Loucy (cell line): ENCODE measurements at regions not wholly inside any gene's neighbourhood (a gene's known extent, or its start where the extent isn't known, plus 50 kb on each side); places are given as distances from the start of the nearest gene placed in this dataset.

ENCODE experiments used
- H2AFZ ChIP-seq: fragments of 200-600 bp; sonication (generic); 2 replicates; pipeline ENCODE4 v1.6.0; 2016; ENCODE audit warnings: antibody characterized with exemption, mild to moderate bottlenecking, low read length, moderate library complexity
- H3F3A ChIP-seq: fragments of 200-600 bp; 2 replicates; pipeline ENCODE4 v1.6.0; 2016; ENCODE audit warnings: antibody characterized with exemption, low read depth, mild to moderate bottlenecking
- H3K27me3 ChIP-seq: fragments of 200-600 bp; sonication (generic); 2 replicates; pipeline ENCODE4 v1.6.1; 2014; ENCODE audit warnings: low read length, mild to moderate bottlenecking; ENCODE audit not compliant: insufficient read depth, poor library complexity, severe bottlenecking
- H3K36me3 ChIP-seq: fragments of 200-600 bp; sonication (generic); 2 replicates; pipeline ENCODE4 v1.6.1; 2016; ENCODE audit warnings: low read length; ENCODE audit not compliant: insufficient read depth
- H3K4me1 ChIP-seq: fragments of 200-600 bp; sonication (generic); 2 replicates; pipeline ENCODE4 v1.5.1; 2014; ENCODE audit warnings: low read length, mild to moderate bottlenecking; ENCODE audit not compliant: insufficient read depth, poor library complexity, severe bottlenecking
- H3K4me2 ChIP-seq: fragments of 200-600 bp; sonication (generic); 2 replicates; pipeline ENCODE4 v1.6.0; 2014; ENCODE audit warnings: antibody characterized with exemption, low read length, low read depth, mild to moderate bottlenecking; ENCODE audit not compliant: poor library complexity, severe bottlenecking
- H3K4me3 ChIP-seq: fragments of 200-600 bp; sonication (generic); 2 replicates; pipeline ENCODE4 v1.5.1; 2014; ENCODE audit warnings: low read length, mild to moderate bottlenecking, mixed read lengths; ENCODE audit not compliant: poor library complexity, severe bottlenecking
- H3K79me2 ChIP-seq: fragments of 200-600 bp; sonication (generic); 2 replicates; pipeline ENCODE4 v1.6.1; 2014; ENCODE audit warnings: low read length; ENCODE audit not compliant: insufficient read depth
- H3K9ac ChIP-seq: fragments of 200-600 bp; sonication (generic); 2 replicates; pipeline ENCODE4 v1.6.0; 2014; ENCODE audit warnings: mild to moderate bottlenecking, low read depth, low read length, moderate library complexity; ENCODE audit not compliant: poor library complexity, severe bottlenecking
- H3K9me2 ChIP-seq: fragments of 200-600 bp; sonication (generic); replicated peaks from 2 replicates; pipeline ENCODE4 v1.6.1; 2016; ENCODE audit warnings: low read depth, low read length, mixed read lengths
- H3K9me3 ChIP-seq: fragments of 200-600 bp; sonication (generic); 2 replicates; pipeline ENCODE4 v1.6.1; 2014; ENCODE audit warnings: mild to moderate bottlenecking, antibody characterized with exemption, low read length, low read depth; ENCODE audit not compliant: insufficient read depth
- H4K20me1 ChIP-seq: fragments of 200-600 bp; sonication (generic); 2 replicates; pipeline ENCODE4 v1.6.0; 2014; ENCODE audit warnings: antibody characterized with exemption, low read length, mild to moderate bottlenecking; ENCODE audit not compliant: insufficient read depth, poor library complexity, severe bottlenecking
- EZH2phosphoT487 ChIP-seq: fragments of 200-600 bp; IDR thresholded peaks from 2 replicates; pipeline ENCODE4 v1.6.1; 2018; ENCODE audit warnings: antibody characterized with exemption, mild to moderate bottlenecking, moderate library complexity, borderline replicate concordance
- TF ChIP-seq, protein P1 (sequence below): fragments of 200-600 bp; sonication (generic); conservative IDR thresholded peaks from 2 replicates; pipeline ENCODE4 v1.5.1; 2014; ENCODE audit warnings: mild to moderate bottlenecking, antibody characterized with exemption, low read length

DNA sequence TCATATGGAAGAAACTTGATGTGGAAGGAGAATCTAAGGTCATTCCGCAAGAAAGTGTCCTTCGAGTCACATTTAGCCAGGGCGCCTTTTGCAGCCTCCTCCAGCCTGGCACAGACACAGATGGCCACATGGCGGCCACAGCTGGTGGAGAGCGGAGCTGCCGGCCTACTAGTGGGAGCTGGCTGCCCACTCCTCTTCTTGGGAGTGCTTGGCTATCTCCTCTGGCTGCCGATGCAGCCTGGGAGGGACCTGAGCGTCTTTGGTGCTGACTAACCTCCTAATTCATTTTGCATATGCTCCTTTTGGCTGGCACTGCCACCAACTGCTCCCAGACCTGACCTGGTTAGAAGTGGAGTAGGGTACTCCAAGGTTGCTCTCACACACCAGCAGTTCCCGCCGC, 199.3 kb upstream of the MYT1L start:
- no peaks in the 10 kb centered on the region for H3K36me3 ChIP-seq
- no peaks in the 10 kb centered on the region for H3F3A ChIP-seq
- no peak overlapping the region for H3K9ac ChIP-seq
- no peaks in the 10 kb centered on the region for H3K4me1 ChIP-seq
- no peak overlapping the region for H3K4me3 ChIP-seq
- H4K20me1 ChIP-seq = no peaks in the 10 kb centered on the region
- no peak for TF ChIP-seq EZH2phosphoT487
- TF ChIP-seq, protein P1, sequence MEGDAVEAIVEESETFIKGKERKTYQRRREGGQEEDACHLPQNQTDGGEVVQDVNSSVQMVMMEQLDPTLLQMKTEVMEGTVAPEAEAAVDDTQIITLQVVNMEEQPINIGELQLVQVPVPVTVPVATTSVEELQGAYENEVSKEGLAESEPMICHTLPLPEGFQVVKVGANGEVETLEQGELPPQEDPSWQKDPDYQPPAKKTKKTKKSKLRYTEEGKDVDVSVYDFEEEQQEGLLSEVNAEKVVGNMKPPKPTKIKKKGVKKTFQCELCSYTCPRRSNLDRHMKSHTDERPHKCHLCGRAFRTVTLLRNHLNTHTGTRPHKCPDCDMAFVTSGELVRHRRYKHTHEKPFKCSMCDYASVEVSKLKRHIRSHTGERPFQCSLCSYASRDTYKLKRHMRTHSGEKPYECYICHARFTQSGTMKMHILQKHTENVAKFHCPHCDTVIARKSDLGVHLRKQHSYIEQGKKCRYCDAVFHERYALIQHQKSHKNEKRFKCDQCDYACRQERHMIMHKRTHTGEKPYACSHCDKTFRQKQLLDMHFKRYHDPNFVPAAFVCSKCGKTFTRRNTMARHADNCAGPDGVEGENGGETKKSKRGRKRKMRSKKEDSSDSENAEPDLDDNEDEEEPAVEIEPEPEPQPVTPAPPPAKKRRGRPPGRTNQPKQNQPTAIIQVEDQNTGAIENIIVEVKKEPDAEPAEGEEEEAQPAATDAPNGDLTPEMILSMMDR = no peak
- H2AFZ ChIP-seq = no peak overlapping the region
- H3K9me3 ChIP-seq = peaks cover 3% of the 10 kb centered on the region; the same call in 1 of the 2 replicates
- no peaks in the 10 kb centered on the region for H3K27me3 ChIP-seq
- no peaks in the 10 kb centered on the region for H3K9me2 ChIP-seq
- no peak overlapping the region for H3K4me2 ChIP-seq
- no peaks in the 10 kb centered on the region for H3K79me2 ChIP-seq

- no peaks in the 10 kb centered on the region for H3K9me2 ChIP-seq
- H3K27me3 ChIP-seq = no peaks in the 10 kb centered on the region
- no peak overlapping the region for H2AFZ ChIP-seq
- H3F3A ChIP-seq = no peaks in the 10 kb centered on the region
- H3K4me2 ChIP-seq = no peak overlapping the region
- H3K4me3 ChIP-seq = no peak overlapping the region
- no peaks in the 10 kb centered on the region for H3K36me3 ChIP-seq
- no peak overlapping the region for H3K9ac ChIP-seq
- no peaks in the 10 kb centered on the region for H3K4me1 ChIP-seq
- no peaks in the 10 kb centered on the region for H4K20me1 ChIP-seq
- H3K79me2 ChIP-seq = no peaks in the 10 kb centered on the region
- TF ChIP-seq, protein P1 = no peak
- no peak for TF ChIP-seq EZH2phosphoT487
- peaks cover 3% of the 10 kb centered on the region; the same call in 1 of the 2 replicates for H3K9me3 ChIP-seq
These were observed 197.8 kb upstream of the MYT1L start for GRCh38 chr2:2528846-2529245.

GRCh38 chr2:2527148-2527547, 196.1 kb upstream of the MYT1L start:
- no peaks in the 10 kb centered on the region for H3K9me2 ChIP-seq
- TF ChIP-seq, protein P1 = no peak
- TF ChIP-seq EZH2phosphoT487 = no peak
- H3K4me1 ChIP-seq = no peaks in the 10 kb centered on the region
- no peak overlapping the region for H3K4me3 ChIP-seq
- no peaks in the 10 kb centered on the region for H3F3A ChIP-seq
- H3K9me3 ChIP-seq = peaks cover 3% of the 10 kb centered on the region; the same call in 1 of the 2 replicates
- H2AFZ ChIP-seq = no peak overlapping the region
- no peaks in the 10 kb centered on the region for H4K20me1 ChIP-seq
- H3K27me3 ChIP-seq = no peaks in the 10 kb centered on the region
- H3K4me2 ChIP-seq = no peak overlapping the region
- H3K9ac ChIP-seq = no peak overlapping the region
- H3K36me3 ChIP-seq = no peaks in the 10 kb centered on the region
- no peaks in the 10 kb centered on the region for H3K79me2 ChIP-seq
